ENCODE measurements at regions not wholly inside any gene's neighbourhood (a gene's known extent, or its start where the extent isn't known, plus 50 kb on each side); places are given as distances from the start of the nearest gene placed in this dataset.

DNA sequence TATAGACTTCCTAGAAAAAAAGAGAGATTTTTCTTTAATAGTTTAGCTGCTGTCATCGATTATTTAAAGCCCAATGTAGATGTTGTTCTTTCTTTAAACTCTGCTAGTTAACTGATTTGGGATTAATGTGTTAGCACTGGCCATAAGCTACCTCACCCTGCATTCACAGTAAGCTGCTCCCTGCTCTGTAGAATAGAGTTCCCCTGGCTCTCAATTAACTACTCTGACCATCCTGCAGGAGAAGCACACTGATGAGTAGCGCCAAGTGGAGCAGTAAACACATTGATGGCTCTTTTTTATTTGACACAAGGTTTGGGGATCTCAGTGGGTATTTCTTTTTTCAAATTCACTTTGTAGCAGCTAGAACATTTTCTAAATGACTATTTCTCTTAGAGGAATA lies 807.9 kb upstream of the ZNF608 start:
- TF ChIP-seq, protein P1, sequence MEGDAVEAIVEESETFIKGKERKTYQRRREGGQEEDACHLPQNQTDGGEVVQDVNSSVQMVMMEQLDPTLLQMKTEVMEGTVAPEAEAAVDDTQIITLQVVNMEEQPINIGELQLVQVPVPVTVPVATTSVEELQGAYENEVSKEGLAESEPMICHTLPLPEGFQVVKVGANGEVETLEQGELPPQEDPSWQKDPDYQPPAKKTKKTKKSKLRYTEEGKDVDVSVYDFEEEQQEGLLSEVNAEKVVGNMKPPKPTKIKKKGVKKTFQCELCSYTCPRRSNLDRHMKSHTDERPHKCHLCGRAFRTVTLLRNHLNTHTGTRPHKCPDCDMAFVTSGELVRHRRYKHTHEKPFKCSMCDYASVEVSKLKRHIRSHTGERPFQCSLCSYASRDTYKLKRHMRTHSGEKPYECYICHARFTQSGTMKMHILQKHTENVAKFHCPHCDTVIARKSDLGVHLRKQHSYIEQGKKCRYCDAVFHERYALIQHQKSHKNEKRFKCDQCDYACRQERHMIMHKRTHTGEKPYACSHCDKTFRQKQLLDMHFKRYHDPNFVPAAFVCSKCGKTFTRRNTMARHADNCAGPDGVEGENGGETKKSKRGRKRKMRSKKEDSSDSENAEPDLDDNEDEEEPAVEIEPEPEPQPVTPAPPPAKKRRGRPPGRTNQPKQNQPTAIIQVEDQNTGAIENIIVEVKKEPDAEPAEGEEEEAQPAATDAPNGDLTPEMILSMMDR (IDR thresholded peaks at IDR 0.05), result no peak
- TF ChIP-seq POLR2A (IDR thresholded peaks at IDR 0.05), result no peak
- no peak for TF ChIP-seq POLR2AphosphoS5 (IDR thresholded peaks at IDR 0.05)

Measured in suprapubic skin (tissue), 4 donors.